CD4-positive, alpha-beta T cell treated with Interleukin-21 for 1 hour (primary cell): ENCODE measurements at regions not wholly inside any gene's neighbourhood (a gene's known extent, or its start where the extent isn't known, plus 50 kb on each side); places are given as distances from the start of the nearest gene placed in this dataset.
"Not testable (repeated sequence)": the region's sequence is repeated elsewhere in the genome, so short reads cannot be mapped to it uniquely, and the experiment has no call there.

Experiments used
- DNase-seq: peaks from one replicate; pipeline ENCODE4 v3.0.0-alpha.2; 2020

- DNase-seq: no peak
Measured at GRCh38 chrX:1853916-1854315, 239.1 kb downstream of the ASMT start.

- DNase-seq: not testable (repeated sequence)
Measured at GRCh38 chrX:1854861-1855260, 240.0 kb downstream of the ASMT start.

- not testable (repeated sequence) for DNase-seq
Measured at GRCh38 chrX:1859266-1859665, 244.4 kb downstream of the ASMT start.

- DNase-seq: no peak
Measured at GRCh38 chrX:1860936-1861594, 246.2 kb downstream of the ASMT start.

GRCh38 chrX:1863995-1864394 lies 249.1 kb downstream of the ASMT start:
- DNase-seq: not testable (repeated sequence)

GRCh38 chrX:1870421-1870820 lies 255.6 kb downstream of the ASMT start:
- DNase-seq: no peak

- no peak for DNase-seq
Measured at GRCh38 chrX:1871887-1872286, 257.0 kb downstream of the ASMT start.

GRCh38 chrX:1873671-1874070 lies 258.8 kb downstream of the ASMT start:
- no peak for DNase-seq

GRCh38 chrX:1874416-1874815 lies 259.6 kb downstream of the ASMT start:
- no peak for DNase-seq

- DNase-seq: no peak
Measured at GRCh38 chrX:1874899-1875298, 260.0 kb downstream of the ASMT start.

- DNase-seq: no peak
Measured at GRCh38 chrX:1876041-1876440, 261.2 kb downstream of the ASMT start.

- DNase-seq: no peak
Measured at GRCh38 chrX:1877780-1878179, 262.9 kb downstream of the ASMT start.

- not testable (repeated sequence) for DNase-seq
Measured at GRCh38 chrX:1880884-1881817, 266.3 kb downstream of the ASMT start.

- no peak for DNase-seq
Measured at GRCh38 chrX:1883772-1884171, 268.9 kb downstream of the ASMT start.

GRCh38 chrX:1884446-1884845 lies 269.6 kb downstream of the ASMT start:
- DNase-seq: no peak

GRCh38 chrX:1885116-1885515 lies 270.3 kb downstream of the ASMT start:
- no peak for DNase-seq

GRCh38 chrX:1888305-1888704 lies 273.4 kb downstream of the ASMT start:
- not testable (repeated sequence) for DNase-seq

- no peak for DNase-seq
Measured at GRCh38 chrX:1894026-1894294, 279.1 kb downstream of the ASMT start.

- no peak for DNase-seq
Measured at GRCh38 chrX:1894740-1895139, 279.9 kb downstream of the ASMT start.

GRCh38 chrX:1895583-1895982 lies 280.7 kb downstream of the ASMT start:
- DNase-seq: no peak

- DNase-seq: no peak
Measured at GRCh38 chrX:1899841-1900240, 285.0 kb downstream of the ASMT start.

GRCh38 chrX:1902901-1903235 lies 288.0 kb downstream of the ASMT start:
- no peak for DNase-seq

- no peak for DNase-seq
Measured at GRCh38 chrX:1903236-1903935, 288.5 kb downstream of the ASMT start.

GRCh38 chrX:1904663-1905218 lies 289.9 kb downstream of the ASMT start:
- no peak for DNase-seq
